ELF-1 (cell line): ENCODE measurements at regions not wholly inside any gene's neighbourhood (a gene's known extent, or its start where the extent isn't known, plus 50 kb on each side); places are given as distances from the start of the nearest gene placed in this dataset.
"Not testable (repeated sequence)": the region's sequence is repeated elsewhere in the genome, so short reads cannot be mapped to it uniquely, and the experiment has no call there.

Source experiments
- DNase-seq: peaks from one replicate; pipeline ENCODE4 v3.0.0-alpha.2; 2016; ENCODE audit warnings: low read depth, low spot score

GRCh38 chr7:66574768-66575167, 53.9 kb upstream of the KCTD7 start:
- DNase-seq, result not testable (repeated sequence)

- DNase-seq, result no peak
Measured at GRCh38 chr7:66575398-66575797, 53.3 kb upstream of the KCTD7 start.

- no peak for DNase-seq
Measured at GRCh38 chr7:66576646-66577045, 52.0 kb upstream of the KCTD7 start.
